DMS114 treated with DMSO at 0.1 percent for 48 hours (cell line): ENCODE measurements at regions not wholly inside any gene's neighbourhood (a gene's known extent, or its start where the extent isn't known, plus 50 kb on each side); places are given as distances from the start of the nearest gene placed in this dataset.

ENCODE experiments used
- DNase-seq: peaks from one replicate; lab custom pipeline; 2025; ENCODE audit not compliant: unreplicated experiment; lab: John Stamatoyannopoulos, UW

- peak; percentile 62 for DNase-seq
Measured at GRCh38 chrX:20527558-20528011, 260.9 kb upstream of the RPS6KA3 start.

DNA sequence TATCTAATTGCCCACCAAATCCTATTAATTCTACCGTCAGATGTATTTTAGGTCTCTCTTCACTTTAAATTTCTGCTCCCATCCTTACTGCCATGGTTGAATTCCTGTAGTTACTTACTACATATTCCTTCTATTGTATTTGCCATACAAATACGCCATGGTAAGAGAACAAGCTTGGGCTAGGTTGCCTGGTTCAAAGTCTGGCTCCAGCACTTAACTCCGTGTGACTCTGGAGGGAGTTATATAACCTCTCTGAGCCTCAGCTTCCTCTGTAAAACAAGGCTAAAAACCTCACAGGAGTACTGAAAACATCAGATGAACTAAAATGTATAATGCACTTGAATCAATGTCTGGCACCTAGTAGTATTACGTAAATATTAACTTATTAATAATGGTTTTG is 260.3 kb upstream of the RPS6KA3 start:
- no peak for DNase-seq

DNA sequence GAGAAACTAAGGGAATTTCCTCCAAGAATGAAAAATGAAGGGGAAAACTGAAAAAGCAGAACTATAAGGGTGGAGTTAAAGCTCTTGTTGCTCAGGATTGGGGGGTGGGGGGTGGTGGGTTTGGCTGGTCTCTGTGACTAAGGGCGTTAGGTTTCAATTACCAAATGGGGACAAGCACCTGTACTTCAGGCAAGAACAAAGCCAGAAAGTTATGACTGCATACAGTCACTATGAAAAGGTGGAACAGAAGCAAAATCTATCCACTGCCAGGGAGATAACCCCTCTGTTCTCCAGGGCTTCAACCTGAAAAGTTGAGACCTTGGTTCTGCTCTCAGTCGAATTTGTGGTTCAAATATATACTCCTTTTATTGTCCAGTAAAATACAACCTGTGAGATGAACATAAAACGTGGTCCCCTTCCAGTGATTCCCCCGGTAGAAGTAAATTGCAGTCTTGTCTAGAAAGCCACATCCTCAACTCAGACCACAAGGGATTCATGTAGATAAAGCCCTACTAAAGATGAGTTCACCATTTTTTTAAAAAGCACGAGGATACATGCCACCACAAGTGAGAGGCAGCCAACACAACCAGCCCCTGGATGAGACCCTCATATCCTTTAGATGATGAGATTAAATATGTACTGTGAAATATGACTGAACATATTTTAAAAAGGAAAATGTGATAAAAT is 257.1 kb upstream of the RPS6KA3 start:
- DNase-seq: no peak

DNA sequence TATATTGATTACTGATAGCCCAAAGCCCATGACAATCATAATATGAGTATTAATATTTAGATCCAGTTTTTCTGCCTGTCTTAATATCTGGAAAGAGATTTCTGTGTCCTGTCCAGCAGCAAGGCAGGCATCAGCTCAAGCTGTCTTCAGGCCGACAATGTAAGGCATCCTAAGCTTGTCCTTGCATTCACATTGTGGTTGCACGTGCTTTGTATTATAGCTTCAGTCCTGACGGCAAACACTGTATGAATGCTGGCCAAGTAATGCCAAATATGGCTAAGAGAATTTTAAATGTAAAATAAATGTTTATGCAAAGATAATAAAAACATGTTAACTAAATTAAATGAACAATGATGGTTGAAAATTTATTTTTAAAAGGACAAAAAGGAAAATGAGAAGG is 255.7 kb upstream of the RPS6KA3 start:
- no peak for DNase-seq

DNA sequence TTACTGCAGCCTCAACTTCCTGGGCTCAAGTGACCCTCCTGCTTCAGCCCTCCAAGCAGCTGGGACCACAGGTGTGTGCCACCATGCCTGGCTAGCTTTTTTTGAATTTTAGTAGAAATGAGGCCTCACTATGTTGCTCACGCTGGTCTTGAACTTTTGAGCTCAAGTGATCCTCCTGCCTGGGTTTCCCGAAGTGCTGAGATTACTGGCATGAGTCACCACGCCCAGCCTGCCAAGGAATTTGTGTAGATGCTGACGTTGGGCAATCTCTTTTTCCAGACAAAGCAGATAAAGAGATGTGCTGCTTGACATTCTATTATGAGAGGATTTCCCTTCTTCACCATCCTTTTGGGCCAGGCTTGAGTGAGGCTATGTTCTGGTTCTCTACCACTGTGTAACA is 254.5 kb upstream of the RPS6KA3 start:
- DNase-seq: no peak

DNA sequence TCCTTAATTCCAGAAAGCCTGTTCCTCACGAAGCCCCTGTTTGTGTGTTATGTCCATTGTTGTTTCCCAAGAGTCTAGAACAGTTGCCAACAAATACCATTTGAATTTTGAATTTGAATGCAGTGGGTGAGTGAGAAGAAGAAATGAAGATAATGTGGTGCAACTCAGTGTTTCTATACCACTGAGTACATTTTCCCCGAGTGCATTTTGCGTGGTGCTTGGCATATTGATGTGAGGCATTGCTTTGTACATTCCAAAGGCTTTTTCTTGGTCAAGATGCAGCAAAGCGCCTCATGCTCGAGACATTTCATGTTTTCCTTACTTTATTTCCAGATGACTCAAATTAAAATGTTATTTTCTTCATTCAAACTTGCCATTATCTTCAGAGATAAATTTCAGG is 253.1 kb upstream of the RPS6KA3 start:
- DNase-seq: no peak

DNA sequence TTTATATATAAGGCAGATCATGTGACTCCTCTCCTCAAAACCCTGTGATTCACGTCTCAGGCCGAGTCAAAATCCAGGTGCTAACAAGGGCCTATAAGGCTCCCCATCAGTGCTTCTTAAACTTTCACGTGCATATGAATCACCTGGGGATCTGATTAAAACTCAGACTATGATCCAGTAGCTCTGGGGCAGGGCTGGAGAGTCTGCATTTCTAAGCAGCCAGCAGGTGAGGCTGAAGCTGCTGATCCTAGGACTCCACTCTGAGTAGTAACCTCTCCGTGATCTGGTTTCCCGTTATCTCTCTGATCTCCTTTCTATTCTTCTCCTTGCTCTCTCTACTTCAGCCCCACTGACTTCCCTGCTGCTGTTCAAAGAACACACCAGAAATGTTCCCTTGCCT is 252.4 kb upstream of the RPS6KA3 start:
- no peak for DNase-seq

DNA sequence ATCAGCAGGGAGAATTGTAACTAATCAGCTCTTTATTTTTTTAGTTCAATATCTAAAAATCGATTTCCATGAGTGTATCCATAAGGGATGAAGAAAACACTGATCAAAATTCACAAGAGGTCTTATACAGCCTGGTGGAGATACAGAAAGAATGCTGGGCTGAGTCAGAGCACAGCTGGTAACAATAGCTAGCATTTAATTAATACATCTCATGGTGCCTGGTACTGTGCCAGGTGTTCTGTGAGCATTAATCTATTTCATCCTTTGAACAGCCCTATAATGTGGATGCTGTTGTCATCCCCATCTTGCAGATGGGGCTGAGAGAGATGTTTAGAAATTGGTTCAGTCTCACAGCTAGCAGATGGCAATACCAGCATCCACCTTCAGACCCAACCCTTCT is 250.9 kb upstream of the RPS6KA3 start:
- DNase-seq: no peak

DNA sequence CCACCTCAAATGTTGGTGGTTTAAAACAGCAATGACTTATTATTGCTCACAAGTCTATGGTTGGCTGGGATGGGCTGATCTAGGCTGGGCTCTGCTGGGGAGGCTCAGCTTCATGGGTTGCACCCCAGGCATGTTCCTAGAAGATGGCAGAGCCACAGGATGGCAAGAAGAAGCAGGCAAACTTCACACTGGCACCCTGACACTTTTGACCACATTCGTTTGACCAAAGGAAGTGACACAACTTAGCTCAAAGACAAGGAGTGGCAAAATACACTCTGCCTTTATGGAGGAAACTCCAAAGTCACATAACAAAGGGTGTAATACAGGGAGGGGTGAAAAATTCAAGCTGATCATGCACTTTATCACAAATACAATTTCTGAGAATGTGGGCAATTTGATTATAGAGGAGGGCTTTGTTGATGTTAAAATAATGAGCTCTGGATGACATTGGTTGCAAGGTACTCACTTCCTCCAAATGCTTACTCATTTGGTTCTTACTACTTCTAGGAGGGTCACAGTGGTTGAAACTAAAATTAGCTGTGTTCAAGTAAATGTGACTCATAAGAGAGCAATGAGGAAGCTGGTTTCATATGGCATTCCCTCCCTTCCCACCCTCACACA is 249.2 kb upstream of the RPS6KA3 start:
- DNase-seq: no peak

DNA sequence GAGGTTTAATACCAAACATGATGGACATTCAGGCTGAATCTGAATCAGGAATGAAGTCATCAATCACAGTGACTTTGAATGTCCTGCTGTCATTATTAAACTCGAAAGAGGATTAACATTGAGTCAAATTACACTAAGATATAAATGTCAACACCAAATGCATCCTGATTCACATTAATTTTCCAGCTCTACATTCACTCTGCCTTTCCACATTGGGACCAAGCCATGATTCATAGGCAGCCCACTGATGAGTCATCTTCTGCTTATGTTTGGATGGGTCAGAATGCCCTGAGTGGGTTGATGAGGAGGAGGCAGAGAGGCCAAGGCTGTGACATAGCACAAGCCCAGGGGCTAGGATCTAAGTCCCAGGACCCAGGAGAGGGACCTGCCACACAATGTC is 247.6 kb upstream of the RPS6KA3 start:
- DNase-seq: no peak

- DNase-seq: no peak
Measured at GRCh38 chrX:20513185-20513584, 246.5 kb upstream of the RPS6KA3 start.

- DNase-seq: no peak
Measured at GRCh38 chrX:20511792-20512191, 245.1 kb upstream of the RPS6KA3 start.

GRCh38 chrX:20507901-20508620 is 241.4 kb upstream of the RPS6KA3 start:
- no peak for DNase-seq

- no peak for DNase-seq
Measured at GRCh38 chrX:20506739-20507138, 240.0 kb upstream of the RPS6KA3 start.

DNA sequence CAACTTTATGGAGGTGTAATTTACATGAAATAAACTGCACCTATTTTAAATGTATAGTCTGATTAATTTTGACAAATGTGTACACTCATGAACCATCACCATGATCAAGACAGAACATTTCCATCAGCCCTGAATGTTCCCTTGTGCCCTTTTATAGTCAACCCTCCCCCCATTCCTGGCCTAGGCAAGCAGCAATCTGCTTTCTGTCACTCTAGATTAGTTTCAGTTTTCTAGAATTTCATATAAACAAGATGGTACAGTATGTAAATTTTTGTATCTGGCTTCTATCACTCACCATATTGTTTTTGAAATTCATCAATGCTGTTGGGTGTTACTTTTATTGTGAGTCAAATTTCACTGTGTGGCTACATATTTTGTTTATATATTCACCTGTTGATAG is 234.2 kb upstream of the RPS6KA3 start:
- no peak for DNase-seq

DNA sequence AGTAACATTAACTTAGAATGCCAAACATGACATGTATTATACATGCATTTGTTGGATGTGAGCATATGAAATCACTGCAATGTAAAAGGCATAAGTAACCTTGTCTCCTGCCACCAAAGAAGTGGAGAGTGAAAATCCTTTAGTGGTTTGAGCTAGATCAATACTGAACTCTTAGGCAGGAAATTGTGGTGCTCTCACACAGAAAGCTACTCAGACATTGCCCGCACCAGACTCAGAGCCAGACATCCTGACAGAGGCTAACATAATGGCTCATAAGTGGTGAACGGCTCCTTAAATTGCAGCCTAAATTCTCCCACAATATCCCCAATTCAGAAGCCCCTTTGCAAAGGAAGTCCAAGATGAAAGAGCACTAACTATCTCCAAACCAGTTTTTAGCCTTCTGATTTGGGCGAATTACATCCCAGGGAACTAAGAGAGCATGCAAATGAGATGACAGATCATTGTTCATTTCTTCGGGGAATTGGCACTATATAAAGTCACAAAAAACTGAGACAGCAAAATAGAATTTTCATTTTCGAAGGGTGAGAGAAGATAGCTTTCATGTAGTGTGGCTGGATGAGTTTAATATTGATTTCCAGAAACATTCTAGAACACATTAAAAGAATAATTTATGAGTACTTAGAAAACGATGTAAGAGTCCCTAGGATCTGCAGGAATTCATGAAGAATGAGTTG is 233.6 kb upstream of the RPS6KA3 start:
- DNase-seq: no peak

DNA sequence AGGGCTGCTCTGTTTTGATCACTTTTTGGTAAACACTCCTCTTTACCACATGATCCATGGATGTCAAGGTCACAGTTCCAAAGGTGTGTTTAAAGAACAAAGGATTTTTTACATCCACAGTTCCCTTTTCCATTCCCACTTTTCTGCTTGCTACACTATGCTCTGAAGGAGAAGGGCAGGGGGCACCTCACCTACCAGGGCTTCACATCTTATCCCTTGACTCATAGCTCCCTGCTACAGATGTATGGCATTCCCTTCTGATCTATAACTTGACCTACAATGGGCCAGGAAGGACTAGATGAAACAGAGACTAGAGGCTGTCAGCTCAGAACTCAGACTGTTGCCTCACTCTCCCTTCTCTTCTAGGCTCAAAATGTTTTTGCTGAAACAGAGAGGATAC is 233.1 kb upstream of the RPS6KA3 start:
- DNase-seq: no peak

DNA sequence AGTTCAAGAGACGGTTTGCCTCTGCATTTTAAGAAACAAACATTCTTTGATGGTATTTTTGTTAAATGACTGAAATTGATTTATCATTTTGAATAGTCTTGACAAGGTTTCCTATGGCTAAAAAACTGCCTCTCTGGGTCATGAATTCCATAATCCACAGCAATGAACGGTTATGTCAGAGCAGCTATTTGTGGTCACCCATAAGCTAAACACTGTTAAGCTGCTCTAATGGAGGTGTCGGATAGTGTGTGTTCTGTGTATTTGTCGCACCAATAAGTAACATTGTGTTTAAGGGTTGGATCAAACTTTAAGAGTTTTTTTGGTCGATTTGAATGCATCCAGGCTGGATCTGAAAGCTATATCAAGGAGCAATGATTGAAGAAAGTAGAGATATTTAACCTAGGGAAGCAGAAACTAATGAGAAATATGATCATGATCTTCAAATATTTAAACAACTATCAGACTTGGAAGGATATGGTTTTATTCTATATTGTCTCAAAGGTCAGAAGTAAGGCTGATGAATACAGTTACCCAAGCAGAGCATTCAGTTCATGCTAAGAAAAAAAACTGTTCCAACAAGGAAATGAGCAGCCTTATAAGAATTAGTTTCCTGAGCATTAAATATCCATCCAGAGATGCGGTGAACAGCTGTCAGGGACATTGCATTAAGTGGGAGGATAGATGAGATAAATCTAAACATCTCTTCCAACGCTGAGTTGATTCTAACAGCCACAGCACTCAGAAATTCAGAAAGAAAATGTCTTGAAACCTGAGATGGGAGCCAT is 232.3 kb upstream of the RPS6KA3 start:
- no peak for DNase-seq

- no peak for DNase-seq
Measured at GRCh38 chrX:20495575-20495974, 228.9 kb upstream of the RPS6KA3 start.

- no peak for DNase-seq
Measured at GRCh38 chrX:20488473-20488872, 221.8 kb upstream of the RPS6KA3 start.

DNA sequence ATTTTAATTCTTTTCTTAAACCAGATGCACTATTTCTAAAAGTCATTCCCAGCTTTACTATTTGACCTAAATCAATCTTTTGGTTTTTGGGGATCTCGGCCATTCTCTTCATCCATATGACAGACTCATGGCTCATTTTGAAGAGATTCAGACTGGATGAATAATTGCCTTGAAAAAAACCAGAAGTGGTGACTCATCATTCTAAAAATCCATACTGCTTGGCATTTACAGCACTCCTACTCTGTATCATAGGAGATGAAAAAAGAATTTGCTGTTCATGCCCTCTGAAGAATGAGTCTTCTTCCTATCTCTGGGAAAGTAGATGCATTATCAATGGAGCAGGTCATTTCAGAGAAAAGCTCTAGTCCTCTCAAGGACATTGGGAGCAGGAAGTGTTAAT is 220.5 kb upstream of the RPS6KA3 start:
- DNase-seq: no peak
